K562 (cell line): ENCODE measurements at regions not wholly inside any gene's neighbourhood (a gene's known extent, or its start where the extent isn't known, plus 50 kb on each side); places are given as distances from the start of the nearest gene placed in this dataset.

Experiments used
- CTCF ChIP-seq, 3 experiments: IDR thresholded peaks in 2 of 3; conservative IDR thresholded peaks in 1 of 3; 2 replicates each; pipeline ENCODE4 v1.5.1; 2011 to 2012; ENCODE audit warnings: low read length in 3 of 3, mild to moderate bottlenecking in 3 of 3, control low read depth in 2 of 3, improper control_type of control experiment in 1 of 3, inconsistent platforms in 1 of 3, low read depth in 1 of 3, mixed read lengths in 1 of 3, moderate library complexity in 1 of 3; ENCODE audit not compliant: insufficient read depth in 2 of 3
- JUND ChIP-seq, 2 experiments: IDR thresholded peaks; 2 replicates in 1 of 2; 3 replicates in 1 of 2; pipeline ENCODE4 v1.6.1; 2011; ENCODE audit warnings: borderline replicate concordance in 2 of 2, low read depth in 2 of 2, low read length in 2 of 2, improper control_type of control experiment in 1 of 2, missing biosample characterization in 1 of 2, missing genetic modification characterization in 1 of 2, missing genetic modification reagents in 1 of 2

GRCh38 chr15:87145696-87146095 is 1066.0 kb downstream of the AGBL1 start:
- no peak for TF ChIP-seq JUND (IDR thresholded peaks at IDR 0.05; ENCODE audit: borderline replicate concordance, low read depth, low read length)
- TF ChIP-seq JUND (tag; IDR thresholded peaks at IDR 0.05; ENCODE audit: borderline replicate concordance, low read depth, low read length): no peak
- no peak for TF ChIP-seq CTCF (IDR thresholded peaks at IDR 0.05 in 2 of 3, conservative IDR thresholded peaks at IDR 0.05 in 1 of 3; ENCODE audit: insufficient read depth in 2 of 3, low read depth in 1 of 3, low read length in 3 of 3)
